GM12878 (cell line): ENCODE measurements at regions not wholly inside any gene's neighbourhood (a gene's known extent, or its start where the extent isn't known, plus 50 kb on each side); places are given as distances from the start of the nearest gene placed in this dataset.

ENCODE experiments used
- CHD1 ChIP-seq: IDR thresholded peaks from 2 replicates; pipeline ENCODE4 v1.6.1; 2012; ENCODE audit warnings: low read depth, low read length, improper control_type of control experiment
- CUX1 ChIP-seq: IDR thresholded peaks from 2 replicates; pipeline ENCODE4 v1.6.1; 2012; ENCODE audit warnings: improper control_type of control experiment, low read depth, low read length; ENCODE audit not compliant: insufficient replicate concordance
- EZH2 ChIP-seq: IDR thresholded peaks from 2 replicates; pipeline ENCODE4 v1.6.1; 2012; ENCODE audit warnings: low read depth, mild to moderate bottlenecking, control low read depth, inconsistent platforms, low read length, borderline replicate concordance; ENCODE audit not compliant: control insufficient read depth
- MYC ChIP-seq: IDR thresholded peaks from 2 replicates; pipeline ENCODE4 v1.6.1; 2011; ENCODE audit warnings: mild to moderate bottlenecking, low read length, moderate library complexity, inconsistent platforms; ENCODE audit not compliant: insufficient read depth, insufficient replicate concordance, insufficient read length, severe bottlenecking
- PBX3 ChIP-seq: IDR thresholded peaks from 2 replicates; pipeline ENCODE4 v1.6.1; 2011; ENCODE audit warnings: mild to moderate bottlenecking, low read depth, low read length, moderate library complexity; ENCODE audit not compliant: insufficient replicate concordance
- RAD21 ChIP-seq: IDR thresholded peaks from 2 replicates; pipeline ENCODE4 v1.6.1; 2011; ENCODE audit warnings: mild to moderate bottlenecking, low read depth, low read length, moderate library complexity; ENCODE audit not compliant: insufficient read depth
- SREBF1 ChIP-seq: IDR thresholded peaks from 2 replicates; pipeline ENCODE4 v1.6.1; 2012; ENCODE audit warnings: mild to moderate bottlenecking, low read length
- SUPT20H ChIP-seq: IDR thresholded peaks from 2 replicates; pipeline ENCODE4 v1.6.1; 2011; ENCODE audit warnings: low read depth, mild to moderate bottlenecking, low read length, moderate library complexity, borderline replicate concordance; ENCODE audit not compliant: control insufficient read depth
- TCF7 ChIP-seq: IDR thresholded peaks from 2 replicates; pipeline ENCODE4 v1.6.1; 2014; ENCODE audit warnings: antibody characterized with exemption, borderline replicate concordance
- YY1 ChIP-seq: IDR thresholded peaks from 2 replicates; pipeline ENCODE4 v1.6.1; 2011; ENCODE audit warnings: low read depth, mild to moderate bottlenecking, low read length
- TF ChIP-seq, protein P1 (sequence below), 3 experiments: IDR thresholded peaks in 2 of 3; conservative IDR thresholded peaks in 1 of 3; 2 replicates each; pipeline ENCODE4 v1.5.1; 2011; ENCODE audit warnings: low read depth in 3 of 3, low read length in 3 of 3, mild to moderate bottlenecking in 3 of 3, control low read depth in 2 of 3, moderate library complexity in 2 of 3, inconsistent platforms in 1 of 3, mixed read lengths in 1 of 3; ENCODE audit not compliant: control insufficient read depth in 2 of 3, insufficient read depth in 1 of 3; ENCODE audit errors: extremely low read depth in 1 of 3
- TF ChIP-seq, protein P2 (sequence below): fragments of 450-650 bp; IDR thresholded peaks from 2 replicates; pipeline ENCODE4 v1.6.1; 2017; ENCODE audit warnings: mild to moderate bottlenecking, low read depth, inconsistent platforms; ENCODE audit not compliant: poor library complexity, severe bottlenecking

- TF ChIP-seq MYC = no peak
- TF ChIP-seq, protein P1, sequence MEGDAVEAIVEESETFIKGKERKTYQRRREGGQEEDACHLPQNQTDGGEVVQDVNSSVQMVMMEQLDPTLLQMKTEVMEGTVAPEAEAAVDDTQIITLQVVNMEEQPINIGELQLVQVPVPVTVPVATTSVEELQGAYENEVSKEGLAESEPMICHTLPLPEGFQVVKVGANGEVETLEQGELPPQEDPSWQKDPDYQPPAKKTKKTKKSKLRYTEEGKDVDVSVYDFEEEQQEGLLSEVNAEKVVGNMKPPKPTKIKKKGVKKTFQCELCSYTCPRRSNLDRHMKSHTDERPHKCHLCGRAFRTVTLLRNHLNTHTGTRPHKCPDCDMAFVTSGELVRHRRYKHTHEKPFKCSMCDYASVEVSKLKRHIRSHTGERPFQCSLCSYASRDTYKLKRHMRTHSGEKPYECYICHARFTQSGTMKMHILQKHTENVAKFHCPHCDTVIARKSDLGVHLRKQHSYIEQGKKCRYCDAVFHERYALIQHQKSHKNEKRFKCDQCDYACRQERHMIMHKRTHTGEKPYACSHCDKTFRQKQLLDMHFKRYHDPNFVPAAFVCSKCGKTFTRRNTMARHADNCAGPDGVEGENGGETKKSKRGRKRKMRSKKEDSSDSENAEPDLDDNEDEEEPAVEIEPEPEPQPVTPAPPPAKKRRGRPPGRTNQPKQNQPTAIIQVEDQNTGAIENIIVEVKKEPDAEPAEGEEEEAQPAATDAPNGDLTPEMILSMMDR (IDR thresholded peaks at IDR 0.05 in 2 of 3, conservative IDR thresholded peaks at IDR 0.05 in 1 of 3; ENCODE audit: control insufficient read depth in 2 of 3, extremely low read depth in 1 of 3, insufficient read depth in 1 of 3, low read depth in 3 of 3, low read length in 3 of 3) = no peak
- TF ChIP-seq SUPT20H = no peak
- TF ChIP-seq EZH2 = no peak
- TF ChIP-seq PBX3 = no peak
- TF ChIP-seq, protein P2, sequence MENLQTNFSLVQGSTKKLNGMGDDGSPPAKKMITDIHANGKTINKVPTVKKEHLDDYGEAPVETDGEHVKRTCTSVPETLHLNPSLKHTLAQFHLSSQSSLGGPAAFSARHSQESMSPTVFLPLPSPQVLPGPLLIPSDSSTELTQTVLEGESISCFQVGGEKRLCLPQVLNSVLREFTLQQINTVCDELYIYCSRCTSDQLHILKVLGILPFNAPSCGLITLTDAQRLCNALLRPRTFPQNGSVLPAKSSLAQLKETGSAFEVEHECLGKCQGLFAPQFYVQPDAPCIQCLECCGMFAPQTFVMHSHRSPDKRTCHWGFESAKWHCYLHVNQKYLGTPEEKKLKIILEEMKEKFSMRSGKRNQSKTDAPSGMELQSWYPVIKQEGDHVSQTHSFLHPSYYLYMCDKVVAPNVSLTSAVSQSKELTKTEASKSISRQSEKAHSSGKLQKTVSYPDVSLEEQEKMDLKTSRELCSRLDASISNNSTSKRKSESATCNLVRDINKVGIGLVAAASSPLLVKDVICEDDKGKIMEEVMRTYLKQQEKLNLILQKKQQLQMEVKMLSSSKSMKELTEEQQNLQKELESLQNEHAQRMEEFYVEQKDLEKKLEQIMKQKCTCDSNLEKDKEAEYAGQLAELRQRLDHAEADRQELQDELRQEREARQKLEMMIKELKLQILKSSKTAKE = no peak
- no peak for TF ChIP-seq YY1
- TF ChIP-seq RAD21 = no peak
- no peak for TF ChIP-seq CUX1
- TF ChIP-seq CHD1 = no peak
- TF ChIP-seq SREBF1 = no peak
- TF ChIP-seq TCF7 = no peak
These were observed 64.1 kb upstream of the BAIAP2L1 start for GRCh38 chr7:98465022-98465421.
